HEK293 (cell line): ENCODE measurements at regions not wholly inside any gene's neighbourhood (a gene's known extent, or its start where the extent isn't known, plus 50 kb on each side); places are given as distances from the start of the nearest gene placed in this dataset.

Source experiments
- CTCF ChIA-PET: fragments of 350-600 bp; formaldehyde crosslinking; extraction: SDS; loops from one replicate; lab custom pipeline; 2021; ENCODE audit warnings: antibody characterized with exemption; lab: Yijun Ruan, JAX
- POLR2A ChIA-PET: fragments of 300-600 bp; formaldehyde crosslinking; extraction: SDS; loops from one replicate; lab custom pipeline; 2020; ENCODE audit warnings: antibody characterized with exemption, inconsistent platforms; lab: Yijun Ruan, JAX
- H3K27ac ChIP-seq: fragments of 200-500 bp; sonication (Bioruptor generic); 2 replicates; pipeline ENCODE4 v1.5.1; 2014; ENCODE audit warnings: low read depth, low read length, control low read depth, inconsistent platforms; ENCODE audit errors: extremely low read depth
- H3K36me3 ChIP-seq, 2 experiments: fragments of 200-500 bp in 1 of 2; sonication (Bioruptor generic) in 1 of 2; 1 replicate in 1 of 2; 2 replicates in 1 of 2; pipeline ENCODE4 v1.5.1; 2014 to 2017; ENCODE audit warnings: inconsistent platforms in 2 of 2, low read length in 2 of 2; ENCODE audit not compliant: control insufficient read depth in 2 of 2, insufficient read depth in 1 of 2
- H3K4me1 ChIP-seq: fragments of 200-500 bp; sonication (Bioruptor generic); 2 replicates; pipeline ENCODE4 v1.5.1; 2014; ENCODE audit warnings: mild to moderate bottlenecking, low read length, inconsistent platforms; ENCODE audit not compliant: control insufficient read depth, insufficient read depth
- H3K4me3 ChIP-seq: 2 replicates; pipeline ENCODE4 v1.5.1; 2011; ENCODE audit warnings: low read depth, mild to moderate bottlenecking, control low read depth, low read length, moderate library complexity
- H3K9me3 ChIP-seq: fragments of 200-500 bp; sonication (Bioruptor generic); 2 replicates; pipeline ENCODE4 v1.5.1; 2014; ENCODE audit warnings: low read depth, low read length, inconsistent platforms; ENCODE audit not compliant: control insufficient read depth, insufficient read depth
- FEZF1 ChIP-seq: fragments of 450-650 bp; formaldehyde crosslinking; IDR thresholded peaks from 2 replicates; pipeline ENCODE4 v1.5.1; 2016; ENCODE audit warnings: missing biosample characterization, missing genetic modification characterization
- GLI2 ChIP-seq: fragments of 450-650 bp; formaldehyde crosslinking; IDR thresholded peaks from 2 replicates; pipeline ENCODE4; 2017; ENCODE audit warnings: missing biosample characterization, missing genetic modification characterization, low read depth, borderline replicate concordance
- GLI4 ChIP-seq: fragments of 450-650 bp; formaldehyde crosslinking; IDR thresholded peaks from 2 replicates; pipeline ENCODE4 v1.5.1; 2016; ENCODE audit warnings: missing biosample characterization, missing genetic modification characterization
- GLIS1 ChIP-seq: fragments of 450-650 bp; formaldehyde crosslinking; IDR thresholded peaks from 2 replicates; pipeline ENCODE4 v1.5.1; 2016; ENCODE audit warnings: missing biosample characterization, missing genetic modification characterization
- GLIS2 ChIP-seq: fragments of 450-650 bp; formaldehyde crosslinking; IDR thresholded peaks from 2 replicates; pipeline ENCODE4 v1.5.1; 2016; ENCODE audit warnings: missing biosample characterization, missing genetic modification characterization
- KLF1 ChIP-seq: fragments of 450-650 bp; formaldehyde crosslinking; IDR thresholded peaks from 2 replicates; pipeline ENCODE4 v1.5.1; 2016; ENCODE audit warnings: missing biosample characterization, missing genetic modification characterization
- KLF7 ChIP-seq: fragments of 450-650 bp; formaldehyde crosslinking; IDR thresholded peaks from 2 replicates; pipeline ENCODE4 v1.5.1; 2016; ENCODE audit warnings: missing biosample characterization, missing genetic modification characterization, borderline replicate concordance
- SALL2 ChIP-seq: fragments of 450-650 bp; formaldehyde crosslinking; IDR thresholded peaks from 2 replicates; pipeline ENCODE4 v1.5.0; 2017; ENCODE audit warnings: missing biosample characterization, mild to moderate bottlenecking, missing genetic modification characterization, borderline replicate concordance
- WT1 ChIP-seq: fragments of 450-650 bp; formaldehyde crosslinking; IDR thresholded peaks from 2 replicates; pipeline ENCODE4 v1.5.1; 2016; ENCODE audit warnings: missing biosample characterization, missing genetic modification characterization
- YY2 ChIP-seq: fragments of 450-650 bp; formaldehyde crosslinking; IDR thresholded peaks from 2 replicates; pipeline ENCODE4 v1.5.1; 2016; ENCODE audit warnings: missing biosample characterization, missing genetic modification characterization
- ZBTB44 ChIP-seq: fragments of 450-650 bp; IDR thresholded peaks from 2 replicates; pipeline ENCODE4 v1.5.1; 2018; ENCODE audit warnings: missing biosample characterization, mild to moderate bottlenecking, missing genetic modification characterization
- ZFHX2 ChIP-seq: fragments of 450-650 bp; formaldehyde crosslinking; conservative IDR thresholded peaks from 2 replicates; pipeline ENCODE4 v1.5.1; 2016; ENCODE audit warnings: missing biosample characterization, missing genetic modification characterization
- ZIC2 ChIP-seq: fragments of 450-650 bp; formaldehyde crosslinking; IDR thresholded peaks from 2 replicates; pipeline ENCODE4 v1.5.1; 2016; ENCODE audit warnings: missing biosample characterization, missing genetic modification characterization
- ZNF157 ChIP-seq: fragments of 450-650 bp; formaldehyde crosslinking; IDR thresholded peaks from 2 replicates; pipeline ENCODE4 v1.5.1; 2016; ENCODE audit warnings: missing biosample characterization, missing genetic modification characterization
- ZNF202 ChIP-seq: fragments of 450-650 bp; formaldehyde crosslinking; IDR thresholded peaks from 2 replicates; pipeline ENCODE4 v1.5.1; 2016; ENCODE audit warnings: missing biosample characterization, missing genetic modification characterization, borderline replicate concordance
- ZNF488 ChIP-seq: fragments of 450-650 bp; formaldehyde crosslinking; IDR thresholded peaks from 2 replicates; pipeline ENCODE4 v1.5.1; 2016; ENCODE audit warnings: missing biosample characterization, missing genetic modification characterization
- ZNF510 ChIP-seq: fragments of 450-650 bp; formaldehyde crosslinking; IDR thresholded peaks from 2 replicates; pipeline ENCODE4 v1.5.1; 2018; ENCODE audit warnings: mild to moderate bottlenecking, missing genetic modification characterization, missing biosample characterization; ENCODE audit not compliant: insufficient replicate concordance
- ZNF558 ChIP-seq: fragments of 450-650 bp; formaldehyde crosslinking; IDR thresholded peaks from 2 replicates; pipeline ENCODE4 v1.5.1; 2016; ENCODE audit warnings: missing biosample characterization, missing genetic modification characterization
- ZNF664 ChIP-seq: fragments of 450-650 bp; formaldehyde crosslinking; IDR thresholded peaks from 2 replicates; pipeline ENCODE4 v1.5.1; 2016; ENCODE audit warnings: missing biosample characterization, missing genetic modification characterization
- TF ChIP-seq, protein P1 (sequence below): fragments of 450-650 bp; formaldehyde crosslinking; IDR thresholded peaks from 2 replicates; pipeline ENCODE4 v1.5.1; 2016; ENCODE audit warnings: missing biosample characterization, missing genetic modification characterization

- POLR2A ChIA-PET: no interaction called here
- no peak overlapping the region for H3K4me3 ChIP-seq
- H3K9me3 ChIP-seq: no peaks in the 10 kb centered on the region
- no peak overlapping the region for H3K27ac ChIP-seq
- no peaks in the 10 kb centered on the region for H3K36me3 ChIP-seq
- TF ChIP-seq ZNF202 (tag by site-specific recombination) (no peak), YY2 (tag by site-specific recombination) (no peak), FEZF1 (tag by site-specific recombination) (peak; percentile 43), ZNF510 (no peak), SALL2 (tag by site-specific recombination) (no peak), KLF1 (tag by site-specific recombination) (no peak)
- no peaks in the 10 kb centered on the region for H3K4me1 ChIP-seq
- CTCF ChIA-PET: interaction anchor here (0.6 to 1.0 kb wide), 2 partner anchors 180 to 185 kb away, joined by 3 read pairs; no protein-coding TSS in a partner anchor
Observed at GRCh38 chr1:25033030-25033827, 103.2 kb upstream of the RUNX3 start.

- H3K9me3 ChIP-seq: no peaks in the 10 kb centered on the region
- H3K4me3 ChIP-seq: no peak overlapping the region
- ChIA-PET CTCF (interaction anchor here (0.7 kb wide), 3 partner anchors 21 to 172 kb away, joined by 3 to 4 read pairs (median 3); no protein-coding TSS in a partner anchor), POLR2A (interaction anchor here (0.6 kb wide), 1 partner anchor 44 kb away, joined by 3 read pairs; no protein-coding TSS in a partner anchor)
- TF ChIP-seq ZBTB44 (tag by site-specific recombination) (no peak), GLIS1 (peak; percentile 44; the same call in 1 of the 2 replicates), ZFHX2 (tag by site-specific recombination) (peak; percentile 49), ZNF664 (tag by site-specific recombination) (peak; percentile 69), GLI4 (tag by site-specific recombination) (no peak), GLIS2 (no peak), ZNF157 (tag by site-specific recombination) (no peak), ZIC2 (peak; percentile 27), ZNF488 (tag by site-specific recombination) (no peak), KLF7 (tag by site-specific recombination) (no peak)
- TF ChIP-seq, protein P1, sequence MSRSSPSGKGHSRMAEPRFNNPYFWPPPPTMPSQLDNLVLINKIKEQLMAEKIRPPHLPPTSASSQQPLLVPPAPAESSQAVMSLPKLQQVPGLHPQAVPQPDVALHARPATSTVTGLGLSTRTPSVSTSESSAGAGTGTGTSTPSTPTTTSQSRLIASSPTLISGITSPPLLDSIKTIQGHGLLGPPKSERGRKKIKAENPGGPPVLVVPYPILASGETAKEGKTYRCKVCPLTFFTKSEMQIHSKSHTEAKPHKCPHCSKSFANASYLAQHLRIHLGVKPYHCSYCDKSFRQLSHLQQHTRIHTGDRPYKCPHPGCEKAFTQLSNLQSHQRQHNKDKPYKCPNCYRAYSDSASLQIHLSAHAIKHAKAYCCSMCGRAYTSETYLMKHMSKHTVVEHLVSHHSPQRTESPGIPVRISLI (tag by site-specific recombination): peak; percentile 43; the same call in 1 of the 2 replicates
- H3K36me3 ChIP-seq: no peaks in the 10 kb centered on the region
- no peak overlapping the region for H3K27ac ChIP-seq
- H3K4me1 ChIP-seq: no peaks in the 10 kb centered on the region
Observed at GRCh38 chr1:25031966-25032667, 102.0 kb upstream of the RUNX3 start.

DNA sequence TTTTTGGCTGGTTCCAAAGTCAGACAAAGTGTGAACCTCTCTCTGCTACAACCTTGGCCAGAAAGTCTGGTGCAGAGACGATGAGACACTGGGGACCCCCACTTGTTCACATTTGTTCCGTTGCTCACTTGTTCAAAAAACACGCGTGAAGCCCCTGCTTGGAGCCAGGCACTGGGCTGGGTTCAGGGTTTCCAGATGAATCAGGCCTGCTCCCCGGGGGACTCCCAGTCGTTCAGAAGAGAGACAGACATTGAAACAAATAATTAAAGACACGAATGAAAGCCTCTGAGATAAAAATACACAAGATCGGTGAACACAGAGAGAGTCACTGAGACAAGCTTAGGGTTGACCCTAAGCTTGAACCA, 101.5 kb upstream of the RUNX3 start:
- no peak overlapping the region for H3K27ac ChIP-seq
- no peaks in the 10 kb centered on the region for H3K9me3 ChIP-seq
- TF ChIP-seq GLI2 (tag by site-specific recombination): no peak
- TF ChIP-seq WT1: no peak
- no peak for TF ChIP-seq GLIS1
- TF ChIP-seq ZNF558 (tag by site-specific recombination): no peak
- TF ChIP-seq ZNF157 (tag by site-specific recombination): no peak
- no peaks in the 10 kb centered on the region for H3K36me3 ChIP-seq
- POLR2A ChIA-PET: no interaction called here
- CTCF ChIA-PET: interaction anchor here (0.7 kb wide), 2 partner anchors 20 to 69 kb away, joined by 3 to 4 read pairs; no protein-coding TSS in a partner anchor
- H3K4me1 ChIP-seq: no peaks in the 10 kb centered on the region
- H3K4me3 ChIP-seq: no peak overlapping the region
